H7 (cell line): ENCODE measurements at regions not wholly inside any gene's neighbourhood (a gene's known extent, or its start where the extent isn't known, plus 50 kb on each side); places are given as distances from the start of the nearest gene placed in this dataset.

Source experiments
- DNase-seq: peaks from one replicate; pipeline ENCODE4 v3.0.0; 2012
- H3K27me3 ChIP-seq: 2 replicates; pipeline ENCODE4 v1.6.0; 2011; ENCODE audit warnings: mild to moderate bottlenecking, low read length; ENCODE audit not compliant: control insufficient read depth, insufficient read depth
- H3K36me3 ChIP-seq: replicated peaks from 2 replicates; pipeline ENCODE4 v1.5.1; 2011; ENCODE audit warnings: low read length; ENCODE audit not compliant: control insufficient read depth, insufficient read depth
- H3K4me3 ChIP-seq: 2 replicates; pipeline ENCODE4 v1.5.1; 2011; ENCODE audit warnings: low read depth, mild to moderate bottlenecking, control low read depth, low read length, moderate library complexity; ENCODE audit not compliant: insufficient read depth

- no peak overlapping the region for H3K4me3 ChIP-seq
- no peaks in the 10 kb centered on the region for H3K27me3 ChIP-seq
- H3K36me3 ChIP-seq, result no peaks in the 10 kb centered on the region
- DNase-seq, result no peak
Measured at GRCh38 chr5:23655674-23656073, 148.3 kb downstream of the PRDM9 start.

- no peak overlapping the region for H3K4me3 ChIP-seq
- H3K27me3 ChIP-seq, result no peaks in the 10 kb centered on the region
- no peaks in the 10 kb centered on the region for H3K36me3 ChIP-seq
- no peak for DNase-seq
Measured at GRCh38 chr5:23675456-23675855, 168.0 kb downstream of the PRDM9 start.

GRCh38 chr5:23677996-23678395 is 170.6 kb downstream of the PRDM9 start:
- H3K36me3 ChIP-seq, result no peaks in the 10 kb centered on the region
- DNase-seq, result no peak
- H3K27me3 ChIP-seq, result no peaks in the 10 kb centered on the region
- no peak overlapping the region for H3K4me3 ChIP-seq

- DNase-seq, result no peak
- Histone ChIP-seq H3K27me3 (no peaks in the 10 kb centered on the region), H3K4me3 (no peak overlapping the region), H3K36me3 (no peaks in the 10 kb centered on the region)
Measured at GRCh38 chr5:23684103-23684502, 176.7 kb downstream of the PRDM9 start.

GRCh38 chr5:23703940-23704855 is 196.8 kb downstream of the PRDM9 start:
- Histone ChIP-seq H3K36me3 (no peaks in the 10 kb centered on the region), H3K4me3 (no peak overlapping the region), H3K27me3 (no peaks in the 10 kb centered on the region)
- DNase-seq, result no peak

GRCh38 chr5:23717486-23717885 is 210.1 kb downstream of the PRDM9 start:
- Histone ChIP-seq H3K27me3 (no peaks in the 10 kb centered on the region), H3K36me3 (no peaks in the 10 kb centered on the region), H3K4me3 (no peak overlapping the region)
- no peak for DNase-seq

GRCh38 chr5:23718564-23718963 is 211.2 kb downstream of the PRDM9 start:
- DNase-seq, result no peak
- H3K27me3 ChIP-seq, result no peaks in the 10 kb centered on the region
- H3K4me3 ChIP-seq, result no peak overlapping the region
- no peaks in the 10 kb centered on the region for H3K36me3 ChIP-seq

- DNase-seq, result no peak
- Histone ChIP-seq H3K4me3 (no peak overlapping the region), H3K27me3 (no peaks in the 10 kb centered on the region), H3K36me3 (no peaks in the 10 kb centered on the region)
Measured at GRCh38 chr5:23721336-23721735, 213.9 kb downstream of the PRDM9 start.

GRCh38 chr5:23727271-23727670 is 219.9 kb downstream of the PRDM9 start:
- DNase-seq, result no peak
- H3K4me3 ChIP-seq, result no peak overlapping the region
- H3K27me3 ChIP-seq, result no peaks in the 10 kb centered on the region
- no peaks in the 10 kb centered on the region for H3K36me3 ChIP-seq

GRCh38 chr5:23730023-23730422 is 222.6 kb downstream of the PRDM9 start:
- no peaks in the 10 kb centered on the region for H3K36me3 ChIP-seq
- no peak for DNase-seq
- no peak overlapping the region for H3K4me3 ChIP-seq
- H3K27me3 ChIP-seq, result no peaks in the 10 kb centered on the region

- Histone ChIP-seq H3K36me3 (no peaks in the 10 kb centered on the region), H3K27me3 (no peaks in the 10 kb centered on the region), H3K4me3 (no peak overlapping the region)
- no peak for DNase-seq
Measured at GRCh38 chr5:23740029-23740428, 232.6 kb downstream of the PRDM9 start.

- no peaks in the 10 kb centered on the region for H3K27me3 ChIP-seq
- no peak for DNase-seq
- H3K36me3 ChIP-seq, result no peaks in the 10 kb centered on the region
- no peak overlapping the region for H3K4me3 ChIP-seq
Measured at GRCh38 chr5:23742701-23743100, 235.3 kb downstream of the PRDM9 start.

- no peak overlapping the region for H3K4me3 ChIP-seq
- no peak for DNase-seq
- no peaks in the 10 kb centered on the region for H3K27me3 ChIP-seq
- no peaks in the 10 kb centered on the region for H3K36me3 ChIP-seq
Measured at GRCh38 chr5:23755906-23756305, 248.5 kb downstream of the PRDM9 start.

GRCh38 chr5:23756779-23757178 is 249.4 kb downstream of the PRDM9 start:
- Histone ChIP-seq H3K36me3 (no peaks in the 10 kb centered on the region), H3K27me3 (no peaks in the 10 kb centered on the region), H3K4me3 (no peak overlapping the region)
- DNase-seq, result no peak

- H3K4me3 ChIP-seq, result no peak overlapping the region
- no peaks in the 10 kb centered on the region for H3K36me3 ChIP-seq
- DNase-seq, result no peak
- no peaks in the 10 kb centered on the region for H3K27me3 ChIP-seq
Measured at GRCh38 chr5:23763170-23763569, 255.8 kb downstream of the PRDM9 start.
